ENCODE measurements at regions not wholly inside any gene's neighbourhood (a gene's known extent, or its start where the extent isn't known, plus 50 kb on each side); places are given as distances from the start of the nearest gene placed in this dataset.
"Not testable (repeated sequence)": the region's sequence is repeated elsewhere in the genome, so short reads cannot be mapped to it uniquely, and the experiment has no call there.

GRCh38 chr4:9110700-9111099 lies 59.5 kb upstream of the FAM90A26 start:
- DNase-seq, result not testable (repeated sequence)

GRCh38 chr4:9103148-9103524 lies 67.1 kb upstream of the FAM90A26 start:
- DNase-seq, result not testable (repeated sequence)

- DNase-seq, result not testable (repeated sequence)
Measured at GRCh38 chr4:9102471-9103147, 67.6 kb upstream of the FAM90A26 start.

DNA sequence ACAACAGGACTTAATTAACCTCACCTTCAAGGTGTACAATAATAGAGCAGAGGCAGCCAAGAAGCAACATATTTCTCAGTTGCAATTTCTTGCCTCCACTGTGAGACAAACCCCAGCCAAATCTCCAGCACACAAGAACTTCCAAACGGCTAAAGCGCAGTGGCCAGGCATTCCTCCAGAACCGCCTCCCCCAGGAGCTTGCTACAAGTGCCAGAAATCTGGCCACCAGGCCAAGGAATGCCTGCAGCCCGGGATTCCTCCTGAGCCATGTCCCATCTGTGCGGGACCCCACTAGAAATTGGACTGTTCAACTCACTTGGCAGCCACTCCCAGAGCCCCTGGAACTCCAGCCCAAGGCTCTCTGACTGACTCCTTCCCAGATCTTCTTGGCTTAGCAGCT lies 73.9 kb upstream of the FAM90A26 start:
- not testable (repeated sequence) for DNase-seq

DNA sequence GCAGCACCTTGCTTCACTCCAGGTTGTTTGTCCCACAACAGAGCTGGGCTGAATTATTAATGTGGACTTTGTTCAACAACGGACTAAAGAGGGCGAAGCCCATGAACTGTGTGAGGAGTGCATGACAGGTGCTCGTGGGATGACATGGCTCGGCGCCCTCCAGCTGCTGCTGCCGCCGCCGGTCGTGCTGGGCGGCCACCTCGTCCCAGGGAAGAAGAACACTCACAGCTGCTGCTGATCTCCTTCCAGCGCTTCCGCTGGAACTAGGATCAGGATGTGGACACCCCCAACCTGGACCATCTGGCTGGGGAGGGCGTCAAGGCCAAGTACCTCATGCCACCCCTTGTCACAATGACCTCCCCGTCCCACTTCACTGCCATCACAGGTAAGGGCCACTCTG lies 91.4 kb upstream of the FAM90A26 start:
- DNase-seq, result not testable (repeated sequence)

- DNase-seq, result not testable (repeated sequence)
Measured at GRCh38 chr4:9076974-9077373, 93.2 kb upstream of the FAM90A26 start.

GRCh38 chr4:9076486-9076885 lies 93.7 kb upstream of the FAM90A26 start:
- DNase-seq, result not testable (repeated sequence)

DNA sequence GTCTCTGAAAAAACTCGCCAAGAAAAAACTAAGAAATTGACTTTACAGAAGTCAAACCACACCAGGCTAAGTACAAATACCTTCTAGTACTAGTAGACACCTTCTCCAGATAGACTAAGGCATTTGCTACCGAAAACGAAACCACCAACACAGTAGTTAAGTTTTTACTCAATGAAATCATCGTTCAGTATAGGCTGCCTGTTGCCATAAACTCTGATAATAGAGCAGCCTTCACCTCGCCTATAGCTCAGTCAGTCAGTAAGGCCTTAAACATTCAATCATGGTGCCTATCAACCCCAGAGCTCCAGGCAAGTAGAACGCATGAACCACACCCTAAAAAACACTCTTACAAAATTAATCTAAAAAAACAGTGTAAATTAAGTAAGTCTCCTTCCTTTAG lies 96.8 kb upstream of the FAM90A26 start:
- DNase-seq, result not testable (repeated sequence)

DNA sequence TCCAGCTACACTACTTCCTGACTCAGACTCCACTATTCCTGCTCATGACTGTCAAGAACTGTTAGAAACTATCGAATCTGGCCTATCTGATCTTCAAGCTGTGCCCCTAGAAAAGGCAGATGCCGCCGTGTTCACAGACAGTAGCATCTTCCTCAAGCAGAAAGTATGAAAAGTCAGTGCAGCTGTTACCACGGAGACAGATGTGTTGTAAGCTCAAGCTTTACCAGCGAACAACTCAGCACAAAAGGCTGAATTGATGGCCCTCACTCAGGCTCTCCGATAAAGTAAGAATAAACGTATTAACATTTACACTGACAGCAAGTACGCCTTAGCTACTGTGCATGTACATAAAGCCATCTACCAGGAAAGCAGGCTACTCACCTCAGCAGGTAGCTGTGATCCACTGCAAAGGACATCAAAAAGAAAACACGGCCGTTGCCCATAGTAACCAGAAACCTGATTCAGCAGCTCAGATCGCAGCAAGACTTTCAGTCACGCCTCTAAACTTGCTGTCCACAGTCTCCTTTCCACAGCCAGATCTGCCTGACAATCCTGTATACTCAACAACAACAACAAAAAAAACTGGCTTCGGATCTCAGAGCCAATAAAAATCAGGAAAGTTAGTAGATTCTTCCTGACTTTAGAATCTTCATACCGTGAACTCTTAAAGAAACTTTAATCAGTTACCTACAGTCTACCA lies 97.5 kb upstream of the FAM90A26 start:
- not testable (repeated sequence) for DNase-seq

- not testable (repeated sequence) for DNase-seq
Measured at GRCh38 chr4:9067923-9068322, 102.3 kb upstream of the FAM90A26 start.

DNA sequence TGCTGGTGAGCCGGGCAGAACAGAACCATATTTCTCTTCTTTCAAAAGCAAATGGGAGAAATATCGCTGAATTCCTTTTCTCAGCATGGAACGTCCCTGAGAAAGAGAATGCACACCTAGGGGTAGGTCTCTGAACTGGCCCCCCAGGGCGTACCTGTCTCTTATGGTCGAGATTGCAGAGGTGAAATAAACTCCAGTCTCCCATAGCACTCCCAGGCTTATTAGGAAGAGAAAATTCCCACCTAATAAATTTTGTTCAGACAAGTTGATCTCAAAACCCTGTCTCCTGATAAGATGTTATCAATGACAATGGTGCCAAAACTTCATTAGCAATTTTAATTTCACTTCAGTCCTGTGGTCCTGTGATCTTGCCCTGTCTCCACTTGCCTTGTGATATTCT lies 106.6 kb upstream of the FAM90A26 start:
- DNase-seq, result not testable (repeated sequence)

DNA sequence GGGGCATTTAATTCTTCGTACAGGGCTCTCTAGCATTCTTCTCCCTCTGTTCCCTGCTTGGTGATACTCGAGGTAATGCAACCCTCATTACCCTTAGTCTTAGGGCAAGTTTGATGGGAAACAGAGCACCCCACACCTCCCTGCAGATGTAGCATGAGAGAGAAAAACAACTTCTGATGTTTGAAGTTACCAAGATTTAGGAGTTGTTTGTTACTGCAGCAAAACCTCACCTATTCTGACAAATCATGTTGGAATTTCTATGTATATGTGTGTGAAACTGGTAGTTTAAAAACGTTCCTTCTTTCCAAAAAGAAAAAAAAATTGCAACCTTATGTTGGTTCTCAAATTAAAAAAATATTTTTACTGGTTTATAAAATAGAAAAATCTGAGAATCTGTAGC lies 145.3 kb upstream of the FAM90A26 start:
- DNase-seq, result not testable (repeated sequence)

- DNase-seq, result not testable (repeated sequence)
Measured at GRCh38 chr4:9009792-9010191, 138.2 kb upstream of the HMX1 start.

DNA sequence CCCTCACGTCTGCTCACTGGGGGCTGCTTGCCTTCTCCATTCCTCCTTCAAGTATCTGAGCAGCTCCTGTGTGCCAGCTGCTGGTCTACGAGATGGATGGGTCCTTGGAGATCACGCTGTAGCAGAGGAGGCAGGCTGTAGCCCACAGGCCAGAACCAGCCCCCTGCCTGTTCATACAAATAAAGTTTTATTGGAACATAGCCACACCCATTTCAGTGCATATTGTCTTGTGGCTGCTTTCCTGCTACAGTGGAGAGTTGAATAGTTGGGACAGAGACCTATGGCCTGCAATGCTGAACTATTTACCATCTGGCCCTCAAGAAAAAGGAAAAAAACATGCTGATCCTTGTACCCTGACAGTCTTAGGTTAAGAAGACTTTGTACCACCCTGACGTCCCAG lies 136.8 kb upstream of the HMX1 start:
- DNase-seq, result not testable (repeated sequence)

DNA sequence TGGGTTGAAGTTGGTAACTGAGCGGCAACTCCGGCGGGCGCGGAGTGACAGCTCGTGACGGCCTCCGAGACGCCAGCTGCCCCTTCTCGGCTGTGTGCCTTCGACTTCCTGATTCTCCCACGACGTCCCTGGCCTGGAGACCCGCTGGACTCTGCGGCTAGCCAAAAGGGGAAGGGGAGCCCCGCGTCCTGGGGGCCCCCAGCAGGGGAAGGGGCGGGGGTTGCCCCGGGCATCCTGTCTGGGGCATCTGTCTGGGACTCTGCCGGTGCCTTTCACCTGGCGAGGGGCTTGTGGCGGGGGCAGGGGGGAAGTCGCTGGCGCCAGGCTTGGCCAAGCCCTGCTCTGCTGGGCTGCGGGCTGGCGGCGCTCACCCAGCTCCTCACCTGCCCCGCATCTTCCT lies 129.5 kb upstream of the HMX1 start:
- DNase-seq, result peak; percentile 0

GRCh38 chr4:9000505-9001001 lies 128.9 kb upstream of the HMX1 start:
- peak; percentile 5 for DNase-seq

- not testable (repeated sequence) for DNase-seq
Measured at GRCh38 chr4:8992981-8993380, 121.3 kb upstream of the HMX1 start.

- not testable (repeated sequence) for DNase-seq
Measured at GRCh38 chr4:8991449-8991848, 119.8 kb upstream of the HMX1 start.

- DNase-seq, result not testable (repeated sequence)
Measured at GRCh38 chr4:8990341-8990740, 118.7 kb upstream of the HMX1 start.

GRCh38 chr4:8985786-8986185 lies 114.1 kb upstream of the HMX1 start:
- DNase-seq, result not testable (repeated sequence)

DNA sequence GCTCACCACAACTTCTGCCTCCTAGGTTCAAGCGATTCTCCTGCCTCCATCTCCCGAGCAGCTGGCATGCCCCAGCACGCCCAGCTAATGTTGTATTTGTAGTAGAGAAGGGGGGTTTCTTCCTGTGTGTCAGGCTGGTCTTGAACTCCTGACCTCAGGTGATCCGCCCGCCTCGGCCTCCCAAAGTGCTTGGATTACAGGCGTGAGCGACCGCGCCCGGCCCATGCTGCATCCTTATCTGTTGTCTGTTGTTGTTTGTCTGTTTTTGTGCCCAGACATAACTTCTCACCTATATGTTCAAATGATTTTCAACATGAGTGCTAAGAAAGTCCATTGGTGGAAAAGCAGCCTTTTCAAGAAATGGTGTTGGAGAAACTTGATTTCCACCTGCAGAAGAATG lies 113.0 kb upstream of the HMX1 start:
- DNase-seq, result not testable (repeated sequence)

DNA sequence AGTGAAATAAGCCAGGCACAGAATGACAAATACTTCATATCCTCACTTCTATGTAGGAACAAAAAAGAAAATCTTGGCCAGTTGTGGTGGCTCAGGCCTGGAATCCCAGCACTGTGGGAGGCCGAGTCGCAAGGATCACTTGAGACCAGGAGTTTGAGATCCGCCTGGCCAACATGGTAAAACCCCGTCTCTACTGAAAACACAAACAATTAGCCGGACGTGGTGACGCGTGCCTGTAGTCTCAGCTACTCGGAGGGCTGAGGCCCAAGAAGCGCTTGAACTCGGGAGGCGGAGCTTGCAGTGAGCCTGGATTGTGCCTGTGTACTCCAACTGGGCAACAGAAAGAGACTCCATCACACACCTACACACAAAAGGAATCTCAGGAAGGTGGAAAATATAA lies 112.3 kb upstream of the HMX1 start:
- DNase-seq, result not testable (repeated sequence)

DNA sequence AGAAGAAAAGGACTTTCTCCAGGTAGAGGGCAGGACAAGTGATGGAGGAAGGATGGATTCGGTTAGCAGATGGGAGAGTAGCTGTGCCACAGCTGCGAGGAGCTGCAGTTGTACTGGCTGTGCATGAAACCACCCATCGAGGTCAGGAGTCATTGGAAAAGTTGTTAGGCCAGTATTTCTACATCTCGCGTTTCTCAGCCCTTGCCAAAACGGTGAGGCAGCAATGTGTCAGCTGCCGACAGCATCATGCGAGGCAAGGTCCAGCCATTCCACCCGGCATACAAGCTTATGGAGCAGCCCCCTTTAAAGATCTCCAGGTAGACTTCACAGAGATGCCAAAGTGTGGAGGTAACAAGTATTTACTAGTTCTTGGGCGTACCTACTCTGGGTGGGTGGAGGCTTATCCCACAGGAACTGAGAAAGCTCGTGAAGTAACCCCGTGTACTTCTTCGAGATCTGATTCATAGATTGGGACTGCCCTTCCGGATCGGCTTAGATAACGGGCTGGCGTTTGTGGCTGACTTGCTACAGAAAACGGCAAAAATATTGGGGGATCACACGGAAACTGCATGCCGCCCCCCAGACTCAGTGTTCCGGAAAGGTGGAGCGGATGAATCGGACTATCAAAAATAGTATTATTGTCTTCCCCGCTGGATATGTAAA lies 105.0 kb upstream of the HMX1 start:
- not testable (repeated sequence) for DNase-seq

GRCh38 chr4:8972635-8973034 lies 101.0 kb upstream of the HMX1 start:
- DNase-seq, result not testable (repeated sequence)
